HG03045 (cell line): ENCODE measurements at regions not wholly inside any gene's neighbourhood (a gene's known extent, or its start where the extent isn't known, plus 50 kb on each side); places are given as distances from the start of the nearest gene placed in this dataset.

Experiments
- ATAC-seq: cut with Tn5 transposase; IDR thresholded peaks from one replicate; pipeline ENCODE4 v1.9.1; 2021; ENCODE audit warnings: mild to moderate bottlenecking, moderate library complexity; ENCODE audit not compliant: unreplicated experiment

GRCh38 chr11:80637571-80637970 lies 1196.7 kb upstream of the TENM4 start:
- no peak for ATAC-seq

GRCh38 chr11:80636999-80637398 lies 1196.2 kb upstream of the TENM4 start:
- ATAC-seq, result no peak

GRCh38 chr11:80635178-80635577 lies 1194.3 kb upstream of the TENM4 start:
- ATAC-seq, result no peak

GRCh38 chr11:80632691-80633090 lies 1191.9 kb upstream of the TENM4 start:
- ATAC-seq, result no peak

GRCh38 chr11:80632156-80632555 lies 1191.3 kb upstream of the TENM4 start:
- ATAC-seq, result no peak

- no peak for ATAC-seq
Measured at GRCh38 chr11:80629466-80629865, 1188.6 kb upstream of the TENM4 start.

GRCh38 chr11:80627364-80627763 lies 1186.5 kb upstream of the TENM4 start:
- no peak for ATAC-seq

GRCh38 chr11:80626721-80627120 lies 1185.9 kb upstream of the TENM4 start:
- no peak for ATAC-seq

GRCh38 chr11:80625563-80625962 lies 1184.7 kb upstream of the TENM4 start:
- no peak for ATAC-seq

- no peak for ATAC-seq
Measured at GRCh38 chr11:80621871-80622270, 1181.0 kb upstream of the TENM4 start.

- no peak for ATAC-seq
Measured at GRCh38 chr11:80620867-80621266, 1180.0 kb upstream of the TENM4 start.

GRCh38 chr11:80617156-80617555 lies 1176.3 kb upstream of the TENM4 start:
- ATAC-seq, result no peak

- ATAC-seq, result no peak
Measured at GRCh38 chr11:80616070-80616800, 1175.4 kb upstream of the TENM4 start.

GRCh38 chr11:80613655-80614054 lies 1172.8 kb upstream of the TENM4 start:
- ATAC-seq, result no peak

GRCh38 chr11:80610516-80610915 lies 1169.7 kb upstream of the TENM4 start:
- no peak for ATAC-seq

GRCh38 chr11:80603472-80603871 lies 1162.6 kb upstream of the TENM4 start:
- ATAC-seq, result no peak

- no peak for ATAC-seq
Measured at GRCh38 chr11:80598905-80599304, 1158.1 kb upstream of the TENM4 start.

GRCh38 chr11:80596291-80596810 lies 1155.5 kb upstream of the TENM4 start:
- ATAC-seq, result no peak

GRCh38 chr11:80595011-80595410 lies 1154.2 kb upstream of the TENM4 start:
- no peak for ATAC-seq

GRCh38 chr11:80593648-80594374 lies 1153.0 kb upstream of the TENM4 start:
- ATAC-seq, result no peak

GRCh38 chr11:80592546-80592945 lies 1151.7 kb upstream of the TENM4 start:
- ATAC-seq, result no peak

- no peak for ATAC-seq
Measured at GRCh38 chr11:80587906-80588305, 1147.1 kb upstream of the TENM4 start.
